SIG-M5 (cell line): ENCODE measurements at regions not wholly inside any gene's neighbourhood (a gene's known extent, or its start where the extent isn't known, plus 50 kb on each side); places are given as distances from the start of the nearest gene placed in this dataset.

Source experiments
- DNase-seq: peaks from one replicate; lab custom pipeline; 2025; lab: John Stamatoyannopoulos, UW

GRCh38 chr11:116115801-116116200 lies 611.6 kb upstream of the CADM1 start:
- DNase-seq = no peak

- no peak for DNase-seq
Measured at GRCh38 chr11:116114198-116114651, 610.0 kb upstream of the CADM1 start.

- no peak for DNase-seq
Measured at GRCh38 chr11:116112087-116112935, 608.1 kb upstream of the CADM1 start.

GRCh38 chr11:116111546-116111945 lies 607.3 kb upstream of the CADM1 start:
- no peak for DNase-seq

- no peak for DNase-seq
Measured at GRCh38 chr11:116110802-116111201, 606.6 kb upstream of the CADM1 start.

- DNase-seq = no peak
Measured at GRCh38 chr11:116110356-116110755, 606.1 kb upstream of the CADM1 start.

- DNase-seq = no peak
Measured at GRCh38 chr11:116109228-116109627, 605.0 kb upstream of the CADM1 start.

GRCh38 chr11:116108161-116108560 lies 603.9 kb upstream of the CADM1 start:
- DNase-seq = no peak

GRCh38 chr11:116107229-116107628 lies 603.0 kb upstream of the CADM1 start:
- DNase-seq = no peak

GRCh38 chr11:116104498-116105174 lies 600.4 kb upstream of the CADM1 start:
- no peak for DNase-seq

GRCh38 chr11:116101902-116102301 lies 597.7 kb upstream of the CADM1 start:
- DNase-seq = no peak

- no peak for DNase-seq
Measured at GRCh38 chr11:116100016-116100415, 595.8 kb upstream of the CADM1 start.

GRCh38 chr11:116099541-116099940 lies 595.3 kb upstream of the CADM1 start:
- DNase-seq = no peak

- no peak for DNase-seq
Measured at GRCh38 chr11:116096272-116096995, 592.2 kb upstream of the CADM1 start.

GRCh38 chr11:116093481-116094270 lies 589.5 kb upstream of the CADM1 start:
- no peak for DNase-seq

GRCh38 chr11:116093065-116093464 lies 588.9 kb upstream of the CADM1 start:
- DNase-seq = no peak

GRCh38 chr11:116086426-116086825 lies 582.2 kb upstream of the CADM1 start:
- no peak for DNase-seq

GRCh38 chr11:116085031-116085635 lies 580.9 kb upstream of the CADM1 start:
- DNase-seq = no peak

- DNase-seq = no peak
Measured at GRCh38 chr11:116084511-116084910, 580.3 kb upstream of the CADM1 start.

- no peak for DNase-seq
Measured at GRCh38 chr11:116082256-116082655, 578.0 kb upstream of the CADM1 start.

GRCh38 chr11:116079580-116079979 lies 575.4 kb upstream of the CADM1 start:
- DNase-seq = no peak
